Hippocampal formation (tissue), 2 donors: ENCODE measurements at regions not wholly inside any gene's neighbourhood (a gene's known extent, or its start where the extent isn't known, plus 50 kb on each side); places are given as distances from the start of the nearest gene placed in this dataset.
A peak's percentile ranks its signal among the peaks of the same experiment; 100 is the strongest.
"Not testable (repeated sequence)": the region's sequence is repeated elsewhere in the genome, so short reads cannot be mapped to it uniquely, and the experiment has no call there.

Experiments
- DNase-seq, 2 donors: peaks; one replicate each; lab custom pipeline; 2025; lab: John Stamatoyannopoulos, UW

DNA sequence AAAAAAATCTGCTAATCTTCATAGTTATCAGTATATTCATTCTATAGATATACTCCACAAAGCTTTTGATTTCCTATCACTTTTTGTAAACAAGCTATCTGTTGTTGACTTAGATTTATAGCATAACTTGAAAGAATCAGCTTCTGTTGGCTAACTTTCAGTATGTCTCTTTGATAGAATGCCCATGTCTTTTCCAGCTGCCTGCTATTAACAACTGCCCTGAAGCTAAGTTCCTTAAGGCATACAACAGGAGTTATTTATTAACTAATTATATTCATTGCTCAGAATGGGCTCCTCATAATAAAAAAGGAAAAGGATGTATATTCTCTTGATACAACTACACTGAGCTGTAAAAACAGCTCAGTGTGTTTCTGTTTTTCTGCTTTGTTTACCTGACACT lies 293.9 kb downstream of the TUSC7 start:
- no peak for DNase-seq

DNA sequence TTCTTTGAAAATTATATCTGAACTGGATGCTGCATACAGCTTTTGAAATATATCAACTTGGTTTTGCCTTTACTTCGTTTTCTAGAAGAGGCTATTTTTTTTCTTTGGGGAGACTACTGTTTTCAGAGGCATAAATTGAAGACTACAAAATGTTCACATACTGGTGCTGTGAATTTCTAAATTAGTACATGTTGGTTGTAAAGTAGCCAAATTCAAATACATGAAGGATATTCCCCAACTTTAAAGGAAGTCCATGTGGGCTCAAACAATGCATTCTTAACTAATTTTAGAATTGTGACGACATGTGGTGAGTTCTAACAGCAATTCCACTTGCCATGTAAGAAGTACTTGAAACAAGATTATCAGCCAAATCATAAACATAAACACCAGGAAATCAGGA lies 295.7 kb downstream of the TUSC7 start:
- DNase-seq, result peak in 1 of 2 donors; percentile 35

DNA sequence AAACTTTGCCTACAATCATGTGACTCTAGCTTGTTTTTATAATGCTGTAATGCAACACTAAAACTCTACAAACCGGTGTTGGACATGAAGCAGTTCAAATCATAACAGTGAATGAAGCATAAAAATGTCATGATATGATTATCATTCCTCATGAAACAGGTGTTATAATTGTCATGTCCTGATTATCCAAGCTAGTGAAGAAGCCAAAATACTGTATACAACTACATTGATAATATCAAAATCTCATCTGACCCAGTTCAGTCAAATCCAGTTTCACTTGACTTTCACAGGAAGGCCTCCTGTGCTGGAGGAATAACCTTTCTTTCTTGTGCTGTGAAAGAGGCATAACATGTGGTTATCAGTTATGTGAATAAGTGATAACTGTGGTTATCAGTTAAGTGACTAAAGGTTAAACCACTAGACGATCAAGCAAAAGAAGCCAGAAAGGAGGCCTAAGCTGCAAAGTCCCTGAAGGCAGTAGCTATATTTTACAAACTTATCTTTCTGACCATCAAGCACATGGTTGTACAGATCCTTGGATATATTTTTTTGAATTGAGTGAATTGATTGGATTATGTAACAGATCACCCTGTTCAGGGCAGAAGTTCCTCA lies 296.4 kb downstream of the TUSC7 start:
- DNase-seq, result no peak

DNA sequence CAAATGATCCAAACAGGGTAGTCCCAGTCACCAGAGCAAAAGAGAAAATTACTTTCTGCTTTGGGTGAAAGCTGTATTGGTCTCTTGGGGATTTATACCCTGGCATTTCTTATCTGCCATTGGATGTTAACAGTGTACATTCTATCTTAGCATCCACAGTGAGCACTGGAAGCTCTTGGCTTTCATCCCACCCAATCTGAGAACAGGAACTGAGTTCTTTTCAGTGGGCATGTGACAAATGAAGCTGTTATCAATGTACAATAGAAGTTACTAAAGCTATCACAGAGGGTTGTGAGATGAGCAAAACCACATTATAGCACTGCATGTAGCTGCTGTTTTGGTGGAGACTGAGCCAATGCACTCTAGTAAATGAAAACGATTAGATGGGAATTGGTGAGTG lies 300.7 kb downstream of the TUSC7 start:
- DNase-seq, result no peak

DNA sequence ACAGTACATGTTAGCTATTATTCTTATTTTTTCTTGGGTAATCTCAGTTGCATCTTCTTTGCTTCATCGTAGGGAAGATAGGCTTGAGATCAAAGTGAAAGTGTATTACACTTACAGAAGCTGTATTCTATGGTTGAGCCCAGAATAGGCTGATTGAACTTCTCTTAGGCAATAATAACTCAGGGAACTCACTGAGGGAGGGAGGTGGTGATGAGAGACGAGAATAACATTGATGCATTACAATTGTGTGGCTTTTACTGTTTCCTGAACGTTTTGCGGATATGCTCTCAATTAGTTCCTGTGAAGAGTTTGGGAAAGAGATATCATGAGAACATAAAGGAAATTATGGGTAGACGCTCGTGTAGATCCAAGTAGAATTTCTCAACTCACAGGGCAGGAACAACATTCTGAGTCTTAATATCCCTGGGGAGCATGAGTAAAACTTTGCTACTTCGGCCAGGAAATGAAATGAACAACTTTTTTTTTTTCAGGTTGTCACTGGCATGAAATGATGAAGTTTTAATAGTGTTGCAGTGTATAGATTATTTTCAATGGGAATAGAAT lies 302.2 kb downstream of the TUSC7 start:
- no peak for DNase-seq

DNA sequence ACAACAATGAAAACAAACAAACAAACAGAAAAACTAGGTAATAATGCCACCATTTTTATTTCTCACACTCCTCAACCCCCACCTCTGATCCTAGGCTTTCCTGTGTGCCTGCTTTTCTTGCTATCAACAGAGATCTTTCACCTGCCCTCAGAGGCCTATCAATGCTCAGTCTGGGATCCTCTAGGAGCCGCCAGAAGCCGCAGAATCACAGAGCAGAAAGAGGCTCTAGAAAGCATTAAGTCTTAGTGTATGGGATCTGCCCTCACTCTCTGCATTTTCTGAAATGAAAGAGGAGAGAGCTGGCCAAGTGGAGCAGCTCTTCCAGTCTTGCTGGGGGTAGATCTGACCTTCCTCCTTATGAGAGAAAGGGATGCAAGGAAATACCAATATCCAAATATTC lies 306.8 kb downstream of the TUSC7 start:
- no peak for DNase-seq

DNA sequence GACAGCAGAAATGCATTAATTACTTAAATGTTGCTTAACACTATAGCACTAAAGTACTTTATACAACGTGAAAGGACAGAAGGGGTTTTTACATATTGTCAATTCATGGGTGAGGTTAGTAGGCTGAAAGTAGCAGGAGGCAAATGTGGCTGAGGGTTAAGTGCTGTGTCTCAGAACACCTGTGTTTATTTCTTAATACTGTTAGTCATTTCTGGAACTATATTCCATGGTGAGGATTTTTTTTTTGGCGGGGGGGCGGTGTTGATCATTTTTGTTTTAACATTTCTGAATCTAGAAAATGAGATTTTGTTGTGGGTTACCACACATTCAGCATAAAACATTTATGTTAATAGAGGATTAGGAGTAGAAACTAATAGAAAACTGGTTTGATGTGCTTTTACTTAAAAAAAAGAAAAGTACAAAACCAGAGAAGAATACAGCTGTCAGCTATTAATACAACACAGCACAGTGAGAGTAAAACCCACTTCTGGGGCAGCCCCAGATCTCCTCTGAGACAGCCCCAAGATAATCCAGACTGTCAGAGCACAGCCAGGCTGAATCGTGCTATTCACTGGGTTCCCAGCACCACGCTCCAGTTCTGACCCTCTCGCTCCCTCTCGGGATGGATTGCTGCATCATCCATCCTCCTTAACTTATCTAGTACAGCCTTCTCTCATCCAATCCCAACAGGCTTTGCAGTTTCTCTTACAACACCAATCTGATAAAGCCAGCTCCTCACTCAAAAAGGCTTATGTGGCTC lies 307.7 kb downstream of the TUSC7 start:
- no peak for DNase-seq

DNA sequence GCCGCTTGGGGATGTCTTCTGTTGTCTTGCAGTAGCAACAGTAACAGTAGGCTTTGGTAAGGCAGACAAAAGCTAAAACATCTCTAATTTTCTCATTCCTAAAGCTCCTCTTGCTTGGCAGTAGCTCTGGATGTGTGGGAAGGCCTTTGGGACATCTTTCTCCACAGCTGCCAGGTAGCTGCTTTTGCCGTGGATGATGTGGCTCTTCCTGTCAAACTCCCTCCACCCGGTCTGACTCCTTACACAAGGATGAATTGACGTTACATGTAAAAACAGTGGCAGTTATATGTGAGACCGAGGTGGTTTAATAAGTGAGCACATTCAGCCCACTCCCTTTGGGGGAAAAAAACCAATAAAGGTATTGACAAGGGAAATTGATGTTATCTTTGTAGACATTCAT lies 309.1 kb downstream of the TUSC7 start:
- DNase-seq, result peak in 1 of 2 donors; percentile 52

DNA sequence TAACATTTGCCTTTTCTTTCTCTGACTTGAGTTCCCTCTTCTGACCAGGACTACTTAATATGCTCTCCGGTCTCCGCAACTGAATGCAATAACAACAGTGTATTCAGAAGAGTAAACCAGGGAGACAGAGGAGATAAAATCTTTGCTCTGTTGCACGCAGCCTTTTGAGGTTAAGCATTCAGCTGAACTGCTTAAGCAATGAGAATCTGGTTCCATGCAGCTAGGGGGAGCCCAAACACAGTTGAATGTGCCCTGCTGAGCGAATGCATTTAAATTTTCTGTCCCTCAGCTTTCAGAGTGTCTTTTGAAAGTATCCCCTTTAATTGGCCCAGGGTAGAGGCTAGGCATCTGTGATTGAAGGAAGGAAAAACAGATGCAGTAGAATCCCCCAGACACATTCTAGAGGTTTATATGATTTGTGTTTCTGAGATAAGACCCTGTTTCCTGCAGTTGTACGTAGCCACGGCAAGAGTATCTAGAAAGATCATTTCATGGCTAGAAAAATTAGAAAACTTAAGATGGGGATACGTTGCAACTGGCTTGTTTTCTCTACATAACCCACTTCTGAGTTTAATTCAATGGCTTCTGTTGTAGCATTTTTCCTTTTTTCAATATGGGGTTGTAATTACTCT lies 309.6 kb downstream of the TUSC7 start:
- peak; percentile 62 to 89 for DNase-seq

DNA sequence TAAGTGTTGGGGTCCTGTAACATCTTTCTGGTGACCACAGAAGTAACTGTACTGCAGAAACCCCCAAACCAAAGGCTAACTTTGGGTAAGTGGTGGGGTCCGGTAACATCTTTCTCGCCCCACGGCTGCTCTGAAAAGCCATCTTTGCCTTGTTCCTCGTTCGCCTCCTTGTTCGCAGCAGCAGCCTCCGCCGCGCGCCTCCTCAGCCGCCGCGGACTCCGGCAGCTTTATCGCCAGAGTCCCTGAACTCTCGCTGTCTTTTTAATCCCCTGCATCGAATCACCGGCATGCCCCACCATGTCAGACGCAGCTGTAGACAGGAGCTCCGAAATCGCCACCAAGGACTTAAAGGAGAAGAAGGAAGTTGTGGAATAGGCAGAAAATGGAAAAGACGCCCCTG lies 316.8 kb downstream of the TUSC7 start:
- no peak for DNase-seq

DNA sequence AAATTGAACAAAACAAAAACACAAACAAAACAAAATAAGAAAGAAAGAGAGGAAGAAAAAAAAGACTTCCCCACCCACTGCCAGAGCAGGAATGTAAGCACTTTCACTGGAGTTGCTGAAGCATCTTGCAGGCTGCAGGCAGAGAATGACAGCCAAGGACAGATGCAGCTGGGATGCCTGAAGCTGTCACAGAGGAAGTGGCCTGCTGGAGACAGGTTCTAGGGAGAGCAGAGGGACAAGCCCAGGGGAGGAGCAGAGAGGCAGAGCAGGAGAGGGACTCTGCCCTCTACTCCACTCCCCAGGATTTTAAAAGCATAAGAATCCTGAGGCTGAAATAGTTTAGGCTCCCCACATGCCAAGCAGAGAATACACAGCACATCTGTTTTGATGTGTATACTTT lies 326.2 kb downstream of the TUSC7 start:
- no peak for DNase-seq

DNA sequence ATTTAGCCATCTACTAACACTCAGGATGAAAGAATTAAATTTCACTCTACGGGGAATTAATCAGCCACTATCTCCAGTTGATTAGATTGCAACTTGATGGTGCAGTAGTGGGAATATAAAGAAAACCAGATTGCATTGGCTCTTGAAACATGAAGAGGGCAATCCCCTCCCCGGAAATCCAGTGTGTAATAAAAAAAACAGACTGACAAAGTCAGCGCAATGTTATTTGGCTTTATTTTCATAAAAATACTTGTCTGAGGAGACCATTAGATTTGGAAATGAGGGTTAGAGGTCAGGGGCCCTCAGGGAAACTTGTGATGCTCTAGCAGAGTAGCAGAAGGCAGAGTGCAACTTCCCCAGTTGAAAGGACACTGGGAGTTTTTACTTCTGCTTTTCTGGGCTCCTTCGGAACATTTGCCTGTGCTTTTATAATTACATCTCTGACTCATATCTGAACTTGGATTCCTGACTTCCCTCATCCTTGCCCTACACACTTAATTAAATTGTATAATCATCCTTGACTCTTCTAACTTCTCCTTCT lies 326.8 kb downstream of the TUSC7 start:
- DNase-seq, result no peak

DNA sequence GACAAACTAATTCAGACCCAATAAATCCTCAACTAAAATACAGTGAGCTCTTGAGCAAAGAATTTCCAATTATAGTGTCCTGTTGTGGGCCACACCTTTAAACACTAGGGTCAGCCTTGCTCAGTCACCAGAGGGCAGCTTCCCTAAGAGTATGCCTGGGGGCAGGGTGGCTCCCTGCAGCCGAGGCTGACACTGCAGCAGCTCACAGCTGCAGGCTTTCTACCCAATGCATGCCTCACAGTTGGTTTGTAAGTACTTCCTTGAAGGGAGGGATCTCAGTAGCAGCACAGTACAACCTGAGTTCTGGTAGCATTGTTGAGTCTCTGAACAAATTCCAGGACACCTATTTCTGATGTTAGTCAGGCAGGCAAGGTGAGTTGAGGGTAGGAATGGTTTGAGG lies 335.6 kb downstream of the TUSC7 start:
- no peak for DNase-seq

DNA sequence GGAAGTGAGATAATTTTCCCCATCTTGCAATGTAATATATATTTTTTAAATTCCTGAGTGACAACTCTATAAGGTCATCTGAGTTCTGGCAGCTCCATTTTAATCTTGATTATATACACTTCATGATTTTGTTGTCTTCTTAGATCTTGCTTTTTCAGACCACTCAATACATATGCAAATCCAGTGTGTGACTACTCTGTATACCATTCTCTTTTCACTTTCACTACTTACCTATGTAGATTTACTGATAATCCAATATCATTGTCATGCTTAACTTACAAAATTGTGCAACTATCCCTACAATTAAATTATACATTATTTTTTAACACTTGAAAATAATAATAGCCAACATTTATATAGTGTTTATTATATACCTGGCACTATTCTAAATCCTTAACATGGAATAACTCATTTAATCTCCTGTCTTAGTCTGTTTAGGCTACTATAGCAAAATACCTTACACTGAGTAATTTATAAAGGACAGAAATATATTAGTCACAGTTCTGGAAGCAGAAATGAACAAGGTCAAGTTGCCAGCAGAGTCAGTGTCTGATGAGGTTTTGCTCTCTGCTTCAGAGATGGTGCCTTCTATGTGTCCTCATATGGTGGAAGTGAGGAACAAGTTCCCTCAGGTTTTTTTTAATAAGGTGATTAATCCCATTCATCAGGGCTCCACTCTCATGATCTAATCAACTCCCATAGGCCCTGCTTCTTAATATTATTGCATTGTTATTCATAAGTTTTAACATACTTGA lies 338.5 kb downstream of the TUSC7 start:
- no peak for DNase-seq

DNA sequence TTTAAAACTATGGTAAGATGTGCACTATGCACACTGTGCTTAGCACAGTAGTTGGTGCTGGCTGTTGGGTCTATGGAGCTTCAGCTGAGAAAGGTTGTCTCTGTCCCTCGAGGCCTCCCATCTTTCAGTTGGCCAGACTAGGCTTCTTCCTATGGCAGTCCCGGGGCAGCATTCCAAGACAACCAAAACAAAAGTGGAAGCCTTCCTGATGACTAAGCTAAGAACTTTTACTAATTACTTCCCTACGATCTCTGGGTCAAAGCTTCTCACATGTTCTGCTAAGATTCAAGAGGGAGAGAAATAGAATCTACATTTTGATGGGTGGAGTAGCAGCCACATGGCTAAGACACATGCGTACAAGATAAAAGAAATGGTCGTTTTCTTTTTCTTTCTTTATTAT lies 342.8 kb downstream of the TUSC7 start:
- no peak for DNase-seq

DNA sequence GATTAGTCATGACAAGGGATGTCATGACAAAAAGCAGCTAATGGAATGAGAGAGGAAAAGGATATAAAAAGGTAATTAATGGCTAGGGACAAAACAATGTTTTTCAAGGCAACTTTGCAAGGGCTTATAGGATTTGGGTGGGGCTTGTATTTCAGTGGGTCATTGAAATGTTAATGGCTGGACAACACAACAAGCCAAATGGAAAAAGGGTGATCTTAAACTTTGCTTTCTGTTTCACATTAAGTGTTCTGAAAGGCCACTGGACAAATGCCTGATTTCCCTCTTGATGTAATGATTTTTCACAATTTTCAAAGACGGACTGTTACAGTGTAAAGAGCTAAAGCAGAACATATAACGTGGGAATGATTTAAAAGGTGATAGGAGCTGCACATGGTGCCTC lies 345.0 kb downstream of the TUSC7 start:
- no peak for DNase-seq

DNA sequence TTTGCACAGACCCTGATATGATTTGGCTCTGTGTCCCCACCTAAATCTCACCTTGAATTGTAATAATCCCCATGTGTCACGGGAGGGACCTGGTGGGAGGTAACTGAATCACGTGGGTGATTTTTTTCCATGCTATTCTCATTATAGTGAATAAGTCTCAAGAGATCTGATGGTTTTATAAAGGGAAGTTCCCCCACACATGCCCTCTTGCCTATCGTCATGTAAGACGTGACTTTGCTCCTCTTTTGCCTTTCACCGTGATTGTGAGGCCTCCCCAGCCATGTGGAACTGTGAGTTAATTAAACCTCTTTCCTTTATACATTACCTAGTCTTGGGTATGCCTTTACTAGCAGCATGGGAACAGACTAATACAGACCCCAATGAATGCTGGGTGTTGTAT lies 347.4 kb downstream of the TUSC7 start:
- DNase-seq, result not testable (repeated sequence)

DNA sequence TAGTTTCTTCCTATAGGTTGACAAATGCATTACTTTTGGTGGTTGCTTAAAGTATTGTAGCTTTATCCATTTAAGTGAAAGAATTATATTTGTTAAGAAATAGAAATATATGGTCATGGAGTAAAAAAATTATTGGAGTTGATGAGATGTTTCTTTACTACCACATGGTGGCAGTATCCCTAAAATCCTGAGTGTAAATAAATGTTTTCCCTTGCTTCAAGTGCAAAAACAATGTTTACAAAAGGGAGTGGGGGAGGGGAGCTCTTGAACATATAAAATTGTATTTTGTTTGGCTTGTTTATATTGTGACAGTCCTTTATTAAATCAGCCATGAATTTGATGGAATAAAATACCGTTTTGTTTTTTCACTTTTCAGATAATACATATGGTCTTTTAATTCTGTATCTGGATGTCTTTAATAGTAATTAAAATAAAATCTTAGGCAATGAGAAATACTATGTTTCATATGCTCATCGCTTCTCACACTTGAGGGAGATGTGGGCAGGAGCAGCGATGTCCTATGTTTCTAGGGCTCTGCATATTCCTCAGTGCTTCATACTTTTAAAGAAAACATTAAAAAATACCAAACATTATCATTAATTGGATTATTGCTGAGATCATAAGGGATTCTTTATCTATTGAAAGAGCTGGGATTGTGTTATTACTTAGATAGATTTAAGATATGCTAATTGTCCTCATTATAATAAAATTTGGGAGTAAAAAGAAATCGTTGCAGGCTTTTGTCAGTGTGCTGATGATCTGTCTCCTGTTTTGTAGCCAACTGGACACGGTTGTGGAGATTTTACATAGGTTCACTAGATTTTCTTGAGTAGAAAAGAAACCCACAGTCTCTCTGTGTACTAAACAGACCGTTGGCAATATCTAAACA lies 349.7 kb downstream of the TUSC7 start:
- peak in 1 of 2 donors; percentile 75 for DNase-seq

DNA sequence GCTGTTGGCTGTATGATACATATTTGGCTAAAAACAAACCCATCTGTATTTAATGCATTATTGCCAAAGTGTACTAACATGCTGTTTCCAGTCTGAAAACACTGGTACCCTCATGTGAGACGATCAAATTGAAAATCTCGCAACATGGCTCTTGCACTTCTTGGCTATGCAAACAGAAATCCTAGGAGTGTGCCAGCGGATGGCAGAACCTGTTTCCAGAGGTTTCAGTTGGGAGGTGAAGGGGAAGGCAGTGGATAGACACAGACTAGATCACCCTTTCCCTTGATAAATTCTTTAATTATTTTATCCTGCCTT lies 350.3 kb downstream of the TUSC7 start:
- DNase-seq, result no peak

DNA sequence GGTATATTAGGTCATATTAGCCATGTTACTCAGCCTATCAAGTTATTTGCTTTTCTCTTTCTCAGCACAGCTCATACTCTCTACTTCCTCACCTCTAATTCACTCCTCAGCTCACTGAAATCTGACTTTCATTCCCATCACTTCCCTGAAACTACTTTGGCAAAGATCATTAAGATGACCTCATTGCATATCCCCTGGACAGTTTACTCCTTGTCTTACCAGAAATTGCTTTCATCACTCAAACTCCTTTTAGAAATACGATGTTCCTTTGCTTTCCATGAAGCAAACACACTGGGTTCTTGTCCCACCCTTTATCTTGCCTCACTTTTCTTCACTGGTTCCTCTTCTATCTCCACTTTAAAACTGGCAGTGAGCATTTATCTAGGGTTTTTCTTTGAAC lies 354.4 kb downstream of the TUSC7 start:
- no peak for DNase-seq

DNA sequence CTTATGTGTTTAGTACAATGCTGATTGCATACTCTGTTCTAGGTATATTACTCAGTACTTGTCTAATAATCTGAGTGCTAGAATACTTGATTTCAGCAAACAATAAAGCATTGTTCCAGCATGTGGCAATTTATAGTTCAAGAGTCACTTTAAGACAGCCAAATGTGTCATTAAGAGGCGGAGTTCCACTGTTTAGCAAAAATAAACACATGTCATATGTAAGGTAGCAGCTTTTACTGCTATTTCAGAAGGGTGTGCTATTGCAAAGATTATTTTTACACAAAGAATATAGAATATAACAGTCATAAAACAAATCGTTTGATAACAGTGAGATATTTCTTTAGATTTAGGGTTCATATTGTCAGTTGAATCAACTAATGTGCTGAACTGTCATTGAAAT lies 358.7 kb downstream of the TUSC7 start:
- DNase-seq, result no peak
